Esophagus muscularis mucosa (tissue), 4 donors: ENCODE measurements at regions not wholly inside any gene's neighbourhood (a gene's known extent, or its start where the extent isn't known, plus 50 kb on each side); places are given as distances from the start of the nearest gene placed in this dataset.

Experiments used
- CTCF ChIP-seq, 3 experiments: fragments of 200-600 bp in 2 of 3; fragments of 450-650 bp in 1 of 3; sonication (generic) in 2 of 3; IDR thresholded peaks; one replicate each; pipeline ENCODE4 v1.5.1; 2017 to 2019; ENCODE audit warnings: antibody characterized with exemption in 3 of 3, mild to moderate bottlenecking in 2 of 3, moderate library complexity in 1 of 3
- EP300 ChIP-seq: sonication (generic); formaldehyde crosslinking; IDR thresholded peaks from one replicate; pipeline ENCODE4 v1.6.1; 2017; ENCODE audit warnings: antibody characterized with exemption
- POLR2AphosphoS5 ChIP-seq, 2 donors: sonication (generic); formaldehyde crosslinking; IDR thresholded peaks; one replicate each; pipeline ENCODE4 v1.6.1; 2017; ENCODE audit warnings: antibody characterized with exemption in 2 of 2

- no peak for TF ChIP-seq CTCF (IDR thresholded peaks at IDR 0.05)
- TF ChIP-seq EP300: no peak
- TF ChIP-seq POLR2AphosphoS5 (IDR thresholded peaks at IDR 0.05): no peak
Measured at GRCh38 chr6:6836609-6837406, 248.3 kb downstream of the LY86 start.
